Caco-2 (cell line): ENCODE measurements at regions not wholly inside any gene's neighbourhood (a gene's known extent, or its start where the extent isn't known, plus 50 kb on each side); places are given as distances from the start of the nearest gene placed in this dataset.

Experiments
- BruUV-seq: library from RNA; stranded (reverse); fragments of 400-500 nt; replicated peaks from 2 replicates; lab custom pipeline; 2021; lab: Mats Ljungman, UMichigan
- CTCF ChIA-PET: fragments of 300-600 bp; sonication (Branson Sonifier 250); formaldehyde crosslinking; loops from one replicate; lab custom pipeline; 2022; ENCODE audit warnings: antibody characterized with exemption; lab: Charles Lee
- POLR2A ChIA-PET: fragments of 300-600 bp; sonication (Branson Sonifier 250); formaldehyde crosslinking; loops from one replicate; lab custom pipeline; 2022; ENCODE audit warnings: antibody characterized with exemption; lab: Charles Lee
- DNase-seq, 2 experiments: peaks; one replicate each; pipeline versions ENCODE4 v3.0.0 to v3.0.0-alpha.2; 2020 to 2022
- H3K27me3 ChIP-seq: replicated peaks from 2 replicates; pipeline ENCODE4 v1.6.0; 2011; ENCODE audit warnings: low read length; ENCODE audit not compliant: control insufficient read depth, insufficient read depth
- H3K36me3 ChIP-seq: 2 replicates; pipeline ENCODE4 v1.5.1; 2011; ENCODE audit warnings: low read length; ENCODE audit not compliant: control insufficient read depth, insufficient read depth
- H3K4me1 ChIP-seq: fragments of 250-450 bp; sonication (Bioruptor Pico); 2 replicates; pipeline ENCODE4 v1.5.1; 2020; ENCODE audit warnings: mild to moderate bottlenecking
- H3K4me3 ChIP-seq: 2 replicates; pipeline ENCODE4 v1.5.1; 2011; ENCODE audit warnings: low read depth, mild to moderate bottlenecking, control low read depth, low read length
- H3K9me3 ChIP-seq: fragments of 250-450 bp; sonication (Bioruptor Pico); 2 replicates; pipeline ENCODE4 v1.5.1; 2020; ENCODE audit warnings: mild to moderate bottlenecking, moderate library complexity
- H3K27ac Mint-ChIP-seq: one replicate; pipeline ENCODE4 v1.8.0; 2022; ENCODE audit warnings: mixed read lengths; ENCODE audit not compliant: unreplicated experiment
- H3K27me3 Mint-ChIP-seq: one replicate; pipeline ENCODE4 v1.8.0; 2022; ENCODE audit warnings: mixed read lengths; ENCODE audit not compliant: insufficient read depth, unreplicated experiment
- H3K36me3 Mint-ChIP-seq: one replicate; pipeline ENCODE4 v1.8.0; 2022; ENCODE audit warnings: mild to moderate bottlenecking, mixed read lengths; ENCODE audit not compliant: insufficient read depth, unreplicated experiment
- H3K4me1 Mint-ChIP-seq: one replicate; pipeline ENCODE4 v1.8.0; 2022; ENCODE audit warnings: low read depth, mixed read lengths; ENCODE audit not compliant: unreplicated experiment
- H3K4me3 Mint-ChIP-seq: one replicate; pipeline ENCODE4 v1.8.0; 2022; ENCODE audit warnings: mild to moderate bottlenecking, moderate library complexity, mixed read lengths; ENCODE audit not compliant: unreplicated experiment
- H3K9me3 Mint-ChIP-seq: one replicate; pipeline ENCODE4 v1.8.0; 2022; ENCODE audit warnings: mixed read lengths; ENCODE audit not compliant: unreplicated experiment
- intact Hi-C: fragments of 100-400 bp; cut with micrococcal nuclease; formaldehyde crosslinking; loops from one replicate; pipeline ENCODE4 v1.10.0; 2022; ENCODE audit not compliant: unreplicated experiment
- TF ChIP-seq, protein P1 (sequence below), 2 experiments: fragments of 200-600 bp in 1 of 2; IDR thresholded peaks; 1 replicate in 1 of 2; 2 replicates in 1 of 2; pipeline versions ENCODE4 v1.5.1 to v1.8.0; 2011 to 2022; ENCODE audit warnings: antibody characterized with exemption in 1 of 2, control low read depth in 1 of 2, inconsistent platforms in 1 of 2, low read depth in 1 of 2, low read length in 1 of 2, mild to moderate bottlenecking in 1 of 2, moderate library complexity in 1 of 2; ENCODE audit not compliant: insufficient read depth in 1 of 2, severe bottlenecking in 1 of 2, unreplicated experiment in 1 of 2

GRCh38 chr21:35238119-35238518, 189.0 kb upstream of the RUNX1 start:
- Mint-ChIP-seq H3K4me3 (no peak overlapping the region), H3K36me3 (no peaks in the 10 kb centered on the region), H3K9me3 (no peaks in the 10 kb centered on the region), H3K27me3 (no peaks in the 10 kb centered on the region), H3K4me1 (no peaks in the 10 kb centered on the region), H3K27ac (no peak overlapping the region)
- Histone ChIP-seq H3K36me3 (no peaks in the 10 kb centered on the region), H3K27me3 (no peaks in the 10 kb centered on the region), H3K4me1 (peaks cover under 1% of the 10 kb centered on the region; the same call in 1 of the 2 replicates), H3K4me3 (no peak overlapping the region), H3K9me3 (peaks cover 5% of the 10 kb centered on the region; the same call in 1 of the 2 replicates)
- intact Hi-C loops: no loop called here
- TF ChIP-seq, protein P1, sequence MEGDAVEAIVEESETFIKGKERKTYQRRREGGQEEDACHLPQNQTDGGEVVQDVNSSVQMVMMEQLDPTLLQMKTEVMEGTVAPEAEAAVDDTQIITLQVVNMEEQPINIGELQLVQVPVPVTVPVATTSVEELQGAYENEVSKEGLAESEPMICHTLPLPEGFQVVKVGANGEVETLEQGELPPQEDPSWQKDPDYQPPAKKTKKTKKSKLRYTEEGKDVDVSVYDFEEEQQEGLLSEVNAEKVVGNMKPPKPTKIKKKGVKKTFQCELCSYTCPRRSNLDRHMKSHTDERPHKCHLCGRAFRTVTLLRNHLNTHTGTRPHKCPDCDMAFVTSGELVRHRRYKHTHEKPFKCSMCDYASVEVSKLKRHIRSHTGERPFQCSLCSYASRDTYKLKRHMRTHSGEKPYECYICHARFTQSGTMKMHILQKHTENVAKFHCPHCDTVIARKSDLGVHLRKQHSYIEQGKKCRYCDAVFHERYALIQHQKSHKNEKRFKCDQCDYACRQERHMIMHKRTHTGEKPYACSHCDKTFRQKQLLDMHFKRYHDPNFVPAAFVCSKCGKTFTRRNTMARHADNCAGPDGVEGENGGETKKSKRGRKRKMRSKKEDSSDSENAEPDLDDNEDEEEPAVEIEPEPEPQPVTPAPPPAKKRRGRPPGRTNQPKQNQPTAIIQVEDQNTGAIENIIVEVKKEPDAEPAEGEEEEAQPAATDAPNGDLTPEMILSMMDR (IDR thresholded peaks at IDR 0.05; ENCODE audit: insufficient read depth in 1 of 2, low read depth in 1 of 2, low read length in 1 of 2, severe bottlenecking in 1 of 2, unreplicated experiment in 1 of 2): no peak
- no peak for DNase-seq
- no TSS peak for BruUV-seq
- POLR2A ChIA-PET: no interaction called here
- CTCF ChIA-PET: no interaction called here

DNA sequence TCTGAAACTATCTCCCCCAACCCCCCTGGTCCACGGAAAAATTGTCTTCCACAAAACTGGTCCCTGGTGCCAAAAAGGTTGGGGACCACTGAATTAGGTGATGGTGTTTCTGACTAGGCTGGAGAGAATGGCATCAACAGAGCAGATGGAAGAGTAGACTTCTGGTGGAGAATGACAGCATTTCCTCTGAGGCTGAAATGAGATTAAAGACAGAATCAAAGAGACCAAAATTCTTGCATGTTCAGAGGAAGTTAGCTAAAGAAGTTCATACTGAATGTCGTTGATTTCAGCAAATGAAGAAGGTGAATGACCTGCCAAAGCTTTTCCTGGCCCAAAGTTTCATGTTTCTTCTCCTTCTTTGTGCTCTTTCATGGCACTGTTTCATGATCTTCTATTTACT, 188.2 kb upstream of the RUNX1 start:
- Histone ChIP-seq H3K9me3 (peaks cover 5% of the 10 kb centered on the region; the same call in 1 of the 2 replicates), H3K27me3 (no peaks in the 10 kb centered on the region), H3K4me1 (peaks cover 9% of the 10 kb centered on the region), H3K4me3 (no peak overlapping the region), H3K36me3 (no peaks in the 10 kb centered on the region)
- Mint-ChIP-seq H3K4me1 (peaks cover 6% of the 10 kb centered on the region), H3K27ac (no peak overlapping the region), H3K9me3 (no peaks in the 10 kb centered on the region), H3K4me3 (no peak overlapping the region), H3K36me3 (no peaks in the 10 kb centered on the region), H3K27me3 (no peaks in the 10 kb centered on the region)
- TF ChIP-seq, protein P1 (IDR thresholded peaks at IDR 0.05; ENCODE audit: insufficient read depth in 1 of 2, low read depth in 1 of 2, low read length in 1 of 2, severe bottlenecking in 1 of 2, unreplicated experiment in 1 of 2): no peak
- DNase-seq: no peak
- intact Hi-C loops: no loop called here
- ChIA-PET POLR2A (no interaction called here), CTCF (no interaction called here)
- BruUV-seq: no TSS peak

- Histone ChIP-seq H3K36me3 (no peaks in the 10 kb centered on the region), H3K9me3 (peaks cover 5% of the 10 kb centered on the region; the same call in 1 of the 2 replicates), H3K4me1 (peaks cover 15% of the 10 kb centered on the region), H3K4me3 (no peak overlapping the region), H3K27me3 (no peaks in the 10 kb centered on the region)
- no peaks in the 10 kb centered on the region for H3K36me3 Mint-ChIP-seq
- no peaks in the 10 kb centered on the region for H3K27me3 Mint-ChIP-seq
- CTCF ChIA-PET: no interaction called here
- no peaks in the 10 kb centered on the region for H3K9me3 Mint-ChIP-seq
- H3K4me3 Mint-ChIP-seq: no peak overlapping the region
- POLR2A ChIA-PET: no interaction called here
- TF ChIP-seq, protein P1 (IDR thresholded peaks at IDR 0.05; ENCODE audit: insufficient read depth in 1 of 2, low read depth in 1 of 2, low read length in 1 of 2, severe bottlenecking in 1 of 2, unreplicated experiment in 1 of 2): no peak
- no TSS peak for BruUV-seq
- DNase-seq: no peak
- intact Hi-C loops: no loop called here
- H3K4me1 Mint-ChIP-seq: peaks cover 10% of the 10 kb centered on the region
- H3K27ac Mint-ChIP-seq: no peak overlapping the region
These were observed 187.0 kb upstream of the RUNX1 start for GRCh38 chr21:35236090-35236489.
